DMS114 treated with DMSO at 0.1 percent for 48 hours (cell line): ENCODE measurements at regions not wholly inside any gene's neighbourhood (a gene's known extent, or its start where the extent isn't known, plus 50 kb on each side); places are given as distances from the start of the nearest gene placed in this dataset.
"Not testable (repeated sequence)": the region's sequence is repeated elsewhere in the genome, so short reads cannot be mapped to it uniquely, and the experiment has no call there.

Source experiments
- DNase-seq: peaks from one replicate; lab custom pipeline; 2025; ENCODE audit not compliant: unreplicated experiment; lab: John Stamatoyannopoulos, UW

DNA sequence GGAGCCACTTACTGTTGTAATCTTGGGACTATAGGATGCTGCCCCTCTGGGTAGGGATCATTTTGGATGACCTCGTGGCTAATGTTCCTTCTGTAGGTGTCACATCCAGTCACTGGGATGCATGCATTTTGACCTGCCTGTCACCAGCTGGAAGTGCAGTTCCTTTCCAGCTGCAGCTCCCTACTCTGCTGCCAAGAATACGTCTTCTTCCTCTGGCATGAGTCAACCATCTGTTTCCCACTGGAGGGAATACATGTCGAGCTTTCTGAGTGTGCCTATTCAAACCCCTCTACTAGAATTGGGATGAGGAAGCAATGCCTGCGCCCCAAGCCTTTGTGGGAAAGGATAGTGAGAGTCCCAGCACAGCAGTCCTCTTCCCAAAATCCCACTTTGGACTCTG, 415.5 kb upstream of the ADAMTS5 start:
- DNase-seq = no peak

DNA sequence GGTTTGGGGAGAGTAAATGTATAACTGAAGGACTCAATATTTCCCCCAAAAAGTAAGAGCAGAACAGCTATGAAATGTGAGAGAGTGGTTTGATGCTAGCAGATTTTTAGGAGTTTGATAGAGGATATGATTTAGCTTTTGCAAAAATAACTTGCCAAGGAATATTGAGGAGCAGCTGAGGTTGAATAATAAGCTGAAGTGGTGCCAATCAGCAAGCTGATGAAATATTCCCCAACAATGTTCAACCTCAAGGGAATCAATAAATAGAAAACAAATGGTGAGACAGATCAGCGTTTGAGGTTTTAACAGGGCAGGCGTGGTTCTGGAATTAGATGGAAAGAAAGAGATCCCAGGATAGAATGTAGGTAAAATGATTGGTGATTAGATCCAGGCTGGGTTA, 413.4 kb upstream of the ADAMTS5 start:
- DNase-seq = no peak

DNA sequence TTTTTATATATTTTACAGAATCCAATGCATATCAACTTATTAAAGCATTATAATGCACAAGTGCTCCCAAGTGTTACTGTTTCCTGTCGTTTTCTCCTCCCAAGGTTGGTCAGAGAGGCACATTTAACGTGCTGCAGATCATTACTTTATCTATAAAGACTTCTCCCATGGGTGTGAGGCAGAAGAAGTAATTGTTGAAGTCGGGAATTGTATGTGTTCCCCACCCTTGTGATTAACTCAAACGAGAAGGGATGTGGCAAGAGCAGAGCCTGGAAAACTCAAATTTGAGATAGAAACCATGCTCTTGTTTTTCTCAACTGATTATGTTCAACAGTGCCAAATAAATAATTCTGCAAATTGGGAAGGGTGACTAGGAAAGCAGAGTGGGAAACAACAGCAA, 412.5 kb upstream of the ADAMTS5 start:
- DNase-seq = no peak

DNA sequence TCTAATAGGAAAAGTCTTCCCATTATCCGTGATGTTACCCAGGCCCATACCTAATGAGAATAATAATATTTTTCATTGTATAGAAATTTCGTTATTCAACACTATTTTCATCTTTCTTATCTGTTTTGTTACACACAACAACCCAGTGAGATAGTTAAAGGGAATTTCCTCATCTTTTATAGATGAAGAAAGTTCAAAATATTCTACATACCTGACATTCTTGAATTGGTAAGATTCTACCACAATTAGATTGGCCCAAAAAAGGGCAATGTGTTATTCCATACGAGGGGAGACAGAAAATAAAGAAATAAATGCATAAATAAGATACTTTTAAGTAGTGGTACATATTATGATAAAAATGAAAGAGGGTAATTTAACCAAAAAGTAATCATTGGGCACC, 405.5 kb upstream of the ADAMTS5 start:
- no peak for DNase-seq

DNA sequence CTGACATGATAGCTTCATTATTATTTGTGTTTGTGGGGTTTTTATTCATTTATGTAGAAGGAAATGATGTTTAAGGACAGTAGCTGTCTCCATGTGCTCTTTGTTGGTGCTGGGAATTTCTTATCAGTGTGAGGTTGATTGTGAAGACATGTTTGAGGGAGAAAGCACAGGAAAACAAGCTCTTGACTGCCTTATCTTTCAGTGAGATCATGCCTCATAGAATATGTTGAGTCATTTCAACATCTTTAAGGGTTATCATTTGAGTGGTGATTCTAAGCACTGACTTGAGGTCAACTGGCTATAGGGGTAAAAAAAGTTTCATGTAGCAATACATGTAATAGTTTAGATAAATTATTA, 405.1 kb upstream of the ADAMTS5 start:
- DNase-seq = no peak

DNA sequence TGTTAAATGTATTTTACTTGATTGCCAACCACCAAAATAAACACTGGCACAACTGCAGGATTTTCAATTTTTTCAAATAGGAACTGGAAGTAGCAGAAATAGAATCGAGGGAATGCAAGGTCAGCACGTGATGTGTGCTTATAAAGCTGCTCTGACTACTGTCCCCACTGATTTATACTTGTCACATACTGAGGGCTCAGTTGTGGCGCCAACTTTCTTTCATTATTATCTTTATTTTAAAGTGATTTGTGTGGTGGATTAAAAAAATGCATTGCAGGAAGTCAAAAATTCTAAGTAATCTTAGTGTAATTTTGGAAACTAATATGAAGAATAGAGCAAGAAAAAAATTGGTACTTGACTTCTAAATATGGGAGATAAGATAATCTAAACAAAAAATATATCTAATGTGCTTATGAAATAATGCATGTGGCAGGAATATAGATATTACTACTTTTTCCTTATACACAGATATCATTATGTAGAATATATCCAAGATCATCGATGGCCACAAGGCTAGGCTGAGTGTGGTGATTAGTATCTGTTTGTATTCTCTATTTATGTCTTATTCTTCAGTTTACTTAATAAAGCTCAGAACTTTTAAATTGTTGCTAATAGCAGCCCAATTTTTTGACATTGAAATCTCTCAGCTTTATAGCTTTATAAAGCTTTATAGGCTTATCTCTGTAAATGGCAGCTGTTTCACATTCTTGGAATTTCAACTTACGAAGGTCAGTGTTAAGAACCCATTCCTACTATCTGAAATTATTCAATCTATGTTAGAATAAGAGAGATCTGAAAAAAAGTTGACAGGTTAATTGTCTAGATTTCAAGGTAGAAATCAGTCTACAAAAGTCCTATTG, 404.5 kb upstream of the ADAMTS5 start:
- DNase-seq = no peak

DNA sequence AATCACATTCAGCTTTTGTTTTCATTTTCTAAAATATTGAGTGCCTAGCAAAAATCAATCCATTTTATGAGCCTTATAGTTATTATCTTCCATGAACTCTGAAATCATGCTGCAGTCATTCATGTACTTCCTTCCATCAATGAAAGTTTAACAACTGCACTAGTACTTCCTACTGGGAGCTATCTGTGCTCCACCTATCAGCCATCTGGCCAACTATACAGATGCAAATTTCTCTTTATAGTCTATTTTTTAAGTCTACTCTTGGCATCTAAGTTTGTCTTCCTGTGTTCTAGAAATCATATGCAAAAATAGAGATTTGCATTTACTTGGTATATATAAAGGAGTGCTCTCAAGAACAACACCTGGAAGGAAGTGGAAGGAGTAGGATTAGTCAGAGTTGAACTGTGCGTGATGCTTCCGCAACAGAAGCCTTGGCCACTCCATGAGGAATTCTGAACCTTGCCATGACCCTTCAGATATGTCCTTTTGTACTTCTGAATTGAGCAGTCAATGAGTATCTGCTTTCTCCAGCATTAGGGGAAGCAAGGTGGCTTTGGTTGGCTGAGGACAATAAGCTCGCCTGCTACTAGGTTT, 403.2 kb upstream of the ADAMTS5 start:
- DNase-seq = no peak

DNA sequence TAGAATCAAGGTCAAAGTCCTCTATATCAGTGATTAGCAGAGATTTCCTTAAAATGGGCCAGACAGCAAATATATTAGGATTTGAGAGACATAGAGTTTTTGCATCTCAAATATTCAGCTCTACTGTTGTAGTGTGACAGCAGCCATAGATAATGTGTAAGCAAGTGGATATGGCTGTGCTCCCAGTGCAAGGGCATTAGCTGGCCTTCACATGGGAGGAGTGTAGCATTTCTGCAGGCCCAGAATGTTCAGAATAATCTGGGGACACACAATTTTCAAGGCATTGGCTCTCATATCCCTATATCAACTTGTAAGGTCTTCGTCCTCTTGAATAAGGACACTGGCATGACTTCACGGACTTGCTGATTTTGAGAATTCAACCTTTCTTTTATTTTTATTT, 402.3 kb upstream of the ADAMTS5 start:
- DNase-seq = no peak

DNA sequence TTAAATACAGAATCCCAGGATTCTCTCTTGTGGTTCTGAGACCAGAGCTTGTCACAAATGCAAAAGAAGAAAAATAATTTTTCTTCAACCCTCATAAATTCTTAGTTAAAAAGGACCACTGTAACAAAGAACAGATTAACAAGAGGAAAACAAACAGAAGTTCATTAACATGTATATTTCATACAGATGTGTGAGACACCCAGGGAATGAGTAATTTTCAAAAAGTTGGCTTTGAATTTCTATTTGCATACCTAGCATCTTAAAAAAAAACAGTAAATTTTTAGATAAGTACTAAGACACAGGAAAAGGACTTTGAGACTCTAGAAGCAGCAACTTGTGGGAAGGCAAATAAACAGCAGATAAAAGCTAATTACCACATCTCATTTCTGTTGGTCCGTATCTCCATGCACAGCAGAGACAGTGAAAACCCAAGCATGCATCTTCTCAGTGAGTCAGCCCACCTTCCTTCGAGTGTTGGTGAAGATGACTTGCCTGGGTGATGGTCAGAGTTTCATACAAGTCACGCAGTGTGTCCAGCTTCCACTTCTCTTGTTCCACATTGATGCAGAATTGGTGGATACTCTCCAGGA, 399.9 kb upstream of the ADAMTS5 start:
- no peak for DNase-seq

DNA sequence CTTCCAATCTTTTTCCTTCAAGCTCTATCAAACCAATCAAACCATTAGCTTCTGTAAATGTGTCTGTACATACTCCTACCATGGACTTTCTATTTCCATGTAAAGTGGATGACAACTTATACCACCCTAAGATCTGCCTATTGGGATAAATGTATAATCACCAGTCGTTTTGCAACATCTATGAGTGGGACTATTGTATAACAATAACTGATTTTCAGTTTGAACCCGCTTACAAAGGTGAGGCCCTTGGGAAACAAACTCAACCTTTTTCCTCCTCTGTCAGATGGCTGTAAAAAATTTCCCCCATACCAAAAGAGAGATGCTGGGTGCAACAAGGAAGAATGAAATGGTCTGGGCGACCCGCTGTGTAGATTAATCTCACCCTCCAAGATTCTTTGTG, 399.1 kb upstream of the ADAMTS5 start:
- DNase-seq = no peak

DNA sequence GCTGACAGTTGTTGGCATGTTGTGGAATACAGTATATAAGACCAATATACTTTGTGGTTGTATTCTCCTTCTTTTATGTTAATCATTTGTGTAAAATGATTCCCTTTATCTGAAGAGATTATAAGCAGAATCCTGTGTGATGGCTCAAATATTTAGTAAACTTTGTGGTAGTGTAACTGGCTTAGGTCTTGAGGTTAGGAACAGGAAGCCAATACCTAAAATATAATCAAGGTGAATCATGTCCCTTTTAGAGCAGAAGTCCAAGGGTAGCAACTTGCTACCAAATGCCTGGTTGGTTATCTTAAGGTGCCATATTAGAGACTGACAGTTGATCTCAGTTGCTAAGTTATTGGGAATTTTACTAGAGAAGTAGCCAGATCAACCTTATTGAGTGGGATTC, 398.5 kb upstream of the ADAMTS5 start:
- no peak for DNase-seq

DNA sequence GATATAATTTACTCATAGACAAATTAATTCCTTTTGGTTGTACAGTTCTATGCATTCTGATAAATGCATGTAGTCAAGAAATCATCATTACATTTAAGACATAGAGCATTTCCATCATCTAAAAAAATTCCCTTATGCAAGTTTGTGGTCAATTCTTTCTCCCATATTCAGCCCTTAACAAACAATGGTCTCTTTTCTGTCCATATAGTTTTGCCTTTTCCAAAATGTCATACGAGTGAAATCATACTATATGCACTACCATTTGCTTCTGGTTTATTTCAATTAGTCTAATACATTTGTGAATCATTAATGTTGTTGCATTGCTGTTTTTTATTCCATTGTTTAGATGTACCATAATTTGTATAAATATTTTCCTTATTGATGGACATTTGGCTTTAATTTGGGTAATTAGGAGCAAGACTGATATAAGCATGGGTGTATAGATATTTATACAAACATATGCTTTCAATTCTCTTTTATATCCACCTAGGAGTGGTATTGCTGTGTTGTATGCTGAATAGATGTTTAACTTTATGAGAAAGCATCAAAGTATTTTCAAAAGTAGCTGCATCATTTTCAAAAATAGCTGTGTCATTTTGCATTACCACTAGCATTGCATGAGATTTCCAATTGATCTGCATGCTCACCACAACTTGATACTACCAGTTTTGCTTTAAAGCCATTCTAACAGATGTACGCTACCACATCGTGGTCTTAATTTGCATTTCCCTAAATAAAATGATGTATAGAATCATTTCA, 397.0 kb upstream of the ADAMTS5 start:
- DNase-seq = no peak

DNA sequence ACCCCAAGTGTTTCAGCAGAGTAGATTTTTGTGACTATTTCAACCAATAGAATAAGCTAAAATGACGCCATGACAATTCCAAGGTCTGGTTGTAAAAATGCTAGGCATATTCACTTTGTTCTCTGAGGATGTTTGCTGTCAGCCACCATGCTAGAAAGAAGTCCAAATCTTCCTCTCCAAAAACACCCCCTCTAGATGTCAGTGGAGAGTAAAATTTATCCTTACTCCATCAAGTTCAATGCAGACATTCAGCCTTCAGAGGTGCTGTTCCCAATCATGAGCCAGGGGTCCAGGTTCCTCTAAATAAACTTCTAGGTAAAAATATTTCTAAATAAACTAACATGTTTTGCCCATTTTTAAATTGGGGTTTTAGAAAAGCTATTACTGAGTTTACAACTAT, 395.4 kb upstream of the ADAMTS5 start:
- DNase-seq = no peak

DNA sequence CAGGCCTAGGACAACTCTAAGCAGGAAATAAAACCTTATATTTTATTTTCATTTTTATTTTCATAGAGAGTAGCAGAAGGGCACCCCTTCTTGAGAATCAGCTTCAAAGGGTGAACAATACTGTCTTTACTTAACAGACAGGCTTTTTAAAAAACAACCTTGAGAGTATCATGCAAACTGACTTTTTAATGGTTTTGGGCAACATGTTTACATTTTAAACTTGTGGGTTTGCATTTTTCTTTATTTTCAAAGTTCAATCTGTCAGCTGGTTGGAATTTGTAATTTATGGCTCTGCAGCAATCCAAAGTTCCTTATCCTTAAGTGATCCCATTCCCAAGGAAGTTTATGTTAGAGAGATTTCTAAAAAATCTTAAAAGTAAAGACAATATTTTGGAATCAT, 392.3 kb upstream of the ADAMTS5 start:
- no peak for DNase-seq

DNA sequence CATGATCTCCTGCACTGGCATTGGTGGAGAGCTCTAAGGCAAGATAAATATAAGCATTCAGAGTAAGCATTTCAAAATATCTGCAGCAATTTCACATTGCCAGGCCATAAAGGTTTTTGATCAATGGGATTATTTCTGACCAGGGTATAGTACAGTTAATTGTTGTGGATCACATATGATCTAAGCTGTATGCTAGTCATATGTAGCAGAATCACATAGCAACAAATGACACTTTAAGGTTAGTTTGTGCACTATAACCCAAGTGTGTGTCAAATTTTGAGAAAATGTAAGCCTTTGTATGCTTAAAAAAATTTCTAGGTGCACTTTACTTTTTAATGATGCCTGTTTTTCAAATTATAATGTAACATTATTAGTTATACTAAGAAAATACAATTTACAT, 386.0 kb upstream of the ADAMTS5 start:
- no peak for DNase-seq

DNA sequence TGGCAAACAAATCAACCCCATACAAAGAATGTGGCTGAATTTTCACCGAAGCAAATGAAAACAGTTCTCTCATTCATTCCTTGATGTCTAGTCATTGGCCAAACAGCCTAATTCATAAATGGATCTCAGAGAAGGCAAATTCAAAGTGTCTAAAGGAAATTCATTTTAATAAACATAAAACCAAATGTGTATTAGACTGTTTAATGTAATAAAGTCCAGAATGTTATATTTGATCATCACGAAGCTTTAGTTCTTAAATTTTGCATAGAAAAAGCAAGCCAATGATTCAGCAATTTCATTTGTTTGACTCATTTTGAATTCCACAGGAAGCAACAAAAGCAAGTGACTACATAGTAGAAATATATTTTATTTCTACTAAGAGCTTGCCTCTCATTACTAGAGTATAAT, 379.2 kb upstream of the ADAMTS5 start:
- no peak for DNase-seq

DNA sequence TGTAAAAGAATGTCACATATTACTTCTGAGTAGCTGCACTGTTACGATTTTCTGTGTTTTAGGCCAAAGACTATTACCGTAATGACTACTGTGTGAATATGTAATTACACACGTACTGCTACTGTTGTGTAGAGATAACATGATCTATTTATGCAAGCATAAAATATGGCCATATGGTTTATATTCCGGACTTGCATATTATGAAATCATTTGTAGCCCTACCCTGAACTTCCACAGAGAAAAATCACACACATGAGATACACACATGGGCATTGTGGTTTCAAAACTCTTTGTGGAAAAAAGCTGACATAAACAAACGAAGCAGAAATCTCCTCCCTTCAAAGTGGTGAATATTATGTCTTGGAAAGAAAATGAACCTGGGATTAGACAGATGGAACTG, 373.0 kb upstream of the ADAMTS5 start:
- no peak for DNase-seq

DNA sequence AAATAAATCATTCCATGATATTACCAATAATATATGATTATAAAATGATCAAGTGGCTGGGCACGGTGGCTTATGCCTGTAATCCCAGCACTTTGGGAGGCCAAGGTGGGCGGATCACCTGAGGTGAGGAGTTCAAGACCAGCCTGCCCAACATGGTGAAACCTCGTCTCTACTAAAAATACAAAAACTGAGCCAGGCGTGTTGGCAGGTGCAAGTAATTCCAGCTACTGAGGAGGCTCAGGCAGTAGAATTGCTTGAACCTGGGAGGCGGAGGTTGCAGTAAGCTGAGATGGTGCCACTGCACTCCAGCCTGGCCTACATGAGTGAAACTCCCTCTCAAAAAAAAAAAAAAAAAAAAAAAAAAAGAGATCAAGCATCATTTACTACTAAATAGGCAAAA, 371.1 kb upstream of the ADAMTS5 start:
- DNase-seq = not testable (repeated sequence)

DNA sequence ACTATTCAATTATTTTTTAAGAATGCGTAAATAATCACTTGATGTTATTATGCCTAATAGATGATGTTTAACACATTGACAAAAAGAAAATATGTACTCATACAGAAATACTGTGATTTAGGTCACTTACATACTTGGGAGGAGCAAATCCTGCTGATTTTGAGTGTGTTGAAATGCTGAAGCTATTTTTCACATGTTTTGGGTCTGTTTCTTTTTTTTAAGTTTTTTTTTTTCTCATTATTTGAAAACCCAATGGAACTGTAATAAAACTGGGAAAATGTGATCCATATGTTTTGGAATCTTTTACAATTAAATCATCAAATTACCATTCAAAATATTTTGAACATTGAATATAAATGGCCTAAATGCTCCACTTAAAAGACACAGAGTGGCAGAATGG, 366.2 kb upstream of the ADAMTS5 start:
- DNase-seq = no peak

DNA sequence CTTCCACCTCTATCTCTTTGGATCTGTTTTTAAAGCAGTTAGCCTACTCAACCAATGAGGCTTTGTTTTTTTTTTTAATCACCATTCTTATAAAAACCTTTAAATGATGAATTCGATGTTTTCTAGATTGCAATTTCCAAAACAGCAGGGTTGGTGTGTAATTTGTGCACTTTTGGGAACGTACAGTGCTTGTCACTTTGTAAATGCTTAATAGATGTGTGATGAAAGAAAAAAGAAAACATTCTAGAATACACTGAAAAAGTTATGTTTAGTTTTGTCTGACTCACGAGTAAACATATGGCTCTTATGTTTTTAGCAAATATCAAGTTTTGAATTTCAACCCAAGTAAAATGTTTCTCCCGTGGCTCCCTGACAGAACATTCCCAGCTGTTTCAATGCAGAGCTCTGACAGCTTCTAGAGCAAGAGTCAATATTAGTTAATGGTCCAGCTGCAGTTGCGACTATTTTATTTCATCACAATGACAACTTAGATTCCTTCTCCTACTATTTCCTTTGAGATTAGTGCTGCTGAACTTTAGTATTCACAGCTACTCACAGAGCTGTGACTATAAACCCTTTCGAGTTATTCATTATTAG, 362.5 kb upstream of the ADAMTS5 start:
- no peak for DNase-seq

DNA sequence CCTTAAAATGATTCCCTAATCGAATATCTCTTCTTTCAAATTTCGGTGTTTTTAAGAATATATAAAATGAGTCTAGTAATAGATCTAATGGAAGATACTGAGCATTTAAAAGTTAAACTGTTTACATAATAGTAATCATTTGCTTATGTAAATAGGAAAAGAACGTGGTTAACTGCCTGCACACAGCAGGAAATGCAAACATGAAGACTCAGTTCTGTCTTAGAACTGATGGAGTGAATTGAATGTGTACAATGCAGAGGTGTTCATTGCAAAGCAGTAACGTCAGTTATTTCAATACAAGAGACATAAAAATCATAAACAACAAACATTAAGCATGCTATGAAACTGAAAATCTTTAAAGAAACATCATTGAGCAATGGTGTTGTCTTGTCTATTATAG, 359.4 kb upstream of the ADAMTS5 start:
- no peak for DNase-seq
